ACC112 (cell line): ENCODE measurements at regions not wholly inside any gene's neighbourhood (a gene's known extent, or its start where the extent isn't known, plus 50 kb on each side); places are given as distances from the start of the nearest gene placed in this dataset.
"Not testable (repeated sequence)": the region's sequence is repeated elsewhere in the genome, so short reads cannot be mapped to it uniquely, and the experiment has no call there.

Source experiments
- H2AFZ ChIP-seq: fragments of 200-600 bp; sonication (generic); one replicate; pipeline ENCODE4 v1.6.0; 2017; ENCODE audit warnings: antibody characterized with exemption, low read length; ENCODE audit not compliant: unreplicated experiment
- H3K27ac ChIP-seq: fragments of 200-600 bp; sonication (generic); 2 replicates; pipeline ENCODE4 v1.5.1; 2014; ENCODE audit warnings: low read depth, mild to moderate bottlenecking, antibody characterized with exemption, low read length, moderate library complexity
- H3K27me3 ChIP-seq: fragments of 200-600 bp; sonication (generic); 2 replicates; pipeline ENCODE4 v1.6.1; 2014; ENCODE audit warnings: mild to moderate bottlenecking, antibody characterized with exemption, low read length, moderate library complexity, mixed read lengths; ENCODE audit not compliant: insufficient read depth
- H3K36me3 ChIP-seq: fragments of 200-600 bp; sonication (generic); 2 replicates; pipeline ENCODE4 v1.6.1; 2016; ENCODE audit warnings: mild to moderate bottlenecking, antibody characterized with exemption, low read length, moderate library complexity, mixed read lengths; ENCODE audit not compliant: insufficient read depth
- H3K4me1 ChIP-seq: fragments of 200-600 bp; sonication (generic); one replicate; pipeline ENCODE4 v1.6.1; 2016; ENCODE audit warnings: low read length, mixed read lengths; ENCODE audit not compliant: insufficient read depth, unreplicated experiment, control insufficient read depth
- H3K4me3 ChIP-seq: fragments of 200-600 bp; sonication (generic); 2 replicates; pipeline ENCODE4 v1.5.1; 2014; ENCODE audit warnings: mild to moderate bottlenecking, low read depth, low read length
- H3K79me2 ChIP-seq: fragments of 200-600 bp; sonication (generic); one replicate; pipeline ENCODE4 v1.6.0; 2016; ENCODE audit warnings: low read length; ENCODE audit not compliant: control insufficient read depth, unreplicated experiment, insufficient read depth

GRCh38 chr16:72464597-72465368 lies 292.8 kb upstream of the PMFBP1 start:
- H2AFZ ChIP-seq = no peak overlapping the region
- H3K27me3 ChIP-seq = no peaks in the 10 kb centered on the region
- no peak overlapping the region for H3K4me3 ChIP-seq

GRCh38 chr16:72464052-72464451 lies 292.1 kb upstream of the PMFBP1 start:
- Histone ChIP-seq H3K4me3 (no peak overlapping the region), H3K36me3 (no peaks in the 10 kb centered on the region), H3K27ac (no peak overlapping the region), H3K27me3 (no peaks in the 10 kb centered on the region), H2AFZ (no peak overlapping the region), H3K4me1 (peaks cover 10% of the 10 kb centered on the region), H3K79me2 (no peaks in the 10 kb centered on the region)

More at GRCh38 chr16:72464597-72465368, 292.8 kb upstream of the PMFBP1 start:
- Histone ChIP-seq H3K4me1 (peaks cover 10% of the 10 kb centered on the region), H3K36me3 (no peaks in the 10 kb centered on the region), H3K27ac (no peak overlapping the region), H3K79me2 (no peaks in the 10 kb centered on the region)

- no peaks in the 10 kb centered on the region for H3K79me2 ChIP-seq
- no peak overlapping the region for H2AFZ ChIP-seq
- no peak overlapping the region for H3K27ac ChIP-seq
- H3K4me3 ChIP-seq = no peak overlapping the region
- no peaks in the 10 kb centered on the region for H3K4me1 ChIP-seq
- H3K36me3 ChIP-seq = peaks cover 6% of the 10 kb centered on the region; the same call in 1 of the 2 replicates
- H3K27me3 ChIP-seq = no peaks in the 10 kb centered on the region
Measured at GRCh38 chr16:72458035-72458434, 286.1 kb upstream of the PMFBP1 start.

- Histone ChIP-seq H3K4me1 (no peaks in the 10 kb centered on the region), H3K36me3 (peaks cover 6% of the 10 kb centered on the region; the same call in 1 of the 2 replicates), H3K4me3 (no peak overlapping the region), H2AFZ (no peak overlapping the region), H3K27ac (no peak overlapping the region), H3K79me2 (no peaks in the 10 kb centered on the region), H3K27me3 (no peaks in the 10 kb centered on the region)
Measured at GRCh38 chr16:72457243-72457940, 285.4 kb upstream of the PMFBP1 start.

GRCh38 chr16:72455743-72456659 lies 284.0 kb upstream of the PMFBP1 start:
- H3K36me3 ChIP-seq = peaks cover 6% of the 10 kb centered on the region; the same call in 1 of the 2 replicates
- no peak overlapping the region for H3K27ac ChIP-seq
- H2AFZ ChIP-seq = no peak overlapping the region
- H3K4me3 ChIP-seq = no peak overlapping the region
- H3K27me3 ChIP-seq = no peaks in the 10 kb centered on the region
- H3K79me2 ChIP-seq = no peaks in the 10 kb centered on the region
- no peaks in the 10 kb centered on the region for H3K4me1 ChIP-seq

- not testable (repeated sequence) for H3K36me3 ChIP-seq, H3K27me3 ChIP-seq, H3K27ac ChIP-seq, H2AFZ ChIP-seq, H3K4me3 ChIP-seq, H3K79me2 ChIP-seq, H3K4me1 ChIP-seq
Measured at GRCh38 chr16:72453856-72454255, 281.9 kb upstream of the PMFBP1 start.

GRCh38 chr16:72444696-72445095 lies 272.7 kb upstream of the PMFBP1 start:
- Histone ChIP-seq H3K4me3 (no peak overlapping the region), H3K79me2 (no peaks in the 10 kb centered on the region), H3K36me3 (no peaks in the 10 kb centered on the region), H3K27ac (no peak overlapping the region), H3K4me1 (no peaks in the 10 kb centered on the region), H2AFZ (no peak overlapping the region), H3K27me3 (no peaks in the 10 kb centered on the region)

- Histone ChIP-seq H3K4me3 (no peak overlapping the region), H3K36me3 (no peaks in the 10 kb centered on the region), H3K79me2 (no peaks in the 10 kb centered on the region), H2AFZ (no peak overlapping the region), H3K27me3 (no peaks in the 10 kb centered on the region), H3K27ac (no peak overlapping the region), H3K4me1 (no peaks in the 10 kb centered on the region)
Measured at GRCh38 chr16:72443809-72444208, 271.9 kb upstream of the PMFBP1 start.

- no peak overlapping the region for H2AFZ ChIP-seq
- no peaks in the 10 kb centered on the region for H3K79me2 ChIP-seq
- H3K4me3 ChIP-seq = no peak overlapping the region
- no peaks in the 10 kb centered on the region for H3K36me3 ChIP-seq
- no peaks in the 10 kb centered on the region for H3K27me3 ChIP-seq
- H3K27ac ChIP-seq = no peak overlapping the region
- no peaks in the 10 kb centered on the region for H3K4me1 ChIP-seq
Measured at GRCh38 chr16:72442385-72443158, 270.6 kb upstream of the PMFBP1 start.

GRCh38 chr16:72437891-72438290 lies 265.9 kb upstream of the PMFBP1 start:
- Histone ChIP-seq H3K4me3 (no peak overlapping the region), H3K4me1 (no peaks in the 10 kb centered on the region), H2AFZ (no peak overlapping the region), H3K79me2 (no peaks in the 10 kb centered on the region), H3K36me3 (0 out of 2 replicates have a peak, but pooled peaks cover 5% of the 10 kb centered on the region), H3K27ac (no peak overlapping the region), H3K27me3 (no peaks in the 10 kb centered on the region)
